NCI-H2171 treated with DMSO at 0.1 percent for 48 hours (cell line): ENCODE measurements at regions not wholly inside any gene's neighbourhood (a gene's known extent, or its start where the extent isn't known, plus 50 kb on each side); places are given as distances from the start of the nearest gene placed in this dataset.
"Not testable (repeated sequence)": the region's sequence is repeated elsewhere in the genome, so short reads cannot be mapped to it uniquely, and the experiment has no call there.

Experiments
- DNase-seq: peaks from one replicate; lab custom pipeline; 2025; lab: John Stamatoyannopoulos, UW

- DNase-seq: no peak
Measured at GRCh38 chr7:55261386-55261770, 103.8 kb upstream of the LANCL2 start.

GRCh38 chr7:55265328-55265727, 99.8 kb upstream of the LANCL2 start:
- not testable (repeated sequence) for DNase-seq

- peak; percentile 4 for DNase-seq
Measured at GRCh38 chr7:55265836-55266642, 99.1 kb upstream of the LANCL2 start.

GRCh38 chr7:55271069-55271626, 94.0 kb upstream of the LANCL2 start:
- DNase-seq: no peak

- DNase-seq: no peak
Measured at GRCh38 chr7:55271661-55272060, 93.5 kb upstream of the LANCL2 start.

- DNase-seq: no peak
Measured at GRCh38 chr7:55272328-55272727, 92.8 kb upstream of the LANCL2 start.

GRCh38 chr7:55273186-55273980, 91.8 kb upstream of the LANCL2 start:
- no peak for DNase-seq

GRCh38 chr7:55274156-55274555, 91.0 kb upstream of the LANCL2 start:
- DNase-seq: no peak

GRCh38 chr7:55275291-55276200, 89.6 kb upstream of the LANCL2 start:
- no peak for DNase-seq

GRCh38 chr7:55276572-55277295, 88.4 kb upstream of the LANCL2 start:
- DNase-seq: no peak

GRCh38 chr7:55277916-55278315, 87.2 kb upstream of the LANCL2 start:
- DNase-seq: no peak

GRCh38 chr7:55278321-55278720, 86.8 kb upstream of the LANCL2 start:
- no peak for DNase-seq

GRCh38 chr7:55279080-55279845, 85.9 kb upstream of the LANCL2 start:
- DNase-seq: no peak

- peak; percentile 69 for DNase-seq
Measured at GRCh38 chr7:55280031-55280454, 85.1 kb upstream of the LANCL2 start.

- no peak for DNase-seq
Measured at GRCh38 chr7:55285665-55286064, 79.5 kb upstream of the LANCL2 start.

- DNase-seq: no peak
Measured at GRCh38 chr7:55286666-55287065, 78.5 kb upstream of the LANCL2 start.

GRCh38 chr7:55288070-55288824, 76.9 kb upstream of the LANCL2 start:
- peak; percentile 80 for DNase-seq

- DNase-seq: no peak
Measured at GRCh38 chr7:55296070-55296469, 69.1 kb upstream of the LANCL2 start.

GRCh38 chr7:55299273-55299967, 65.7 kb upstream of the LANCL2 start:
- no peak for DNase-seq
